ENCODE measurements at regions not wholly inside any gene's neighbourhood (a gene's known extent, or its start where the extent isn't known, plus 50 kb on each side); places are given as distances from the start of the nearest gene placed in this dataset.

DNA sequence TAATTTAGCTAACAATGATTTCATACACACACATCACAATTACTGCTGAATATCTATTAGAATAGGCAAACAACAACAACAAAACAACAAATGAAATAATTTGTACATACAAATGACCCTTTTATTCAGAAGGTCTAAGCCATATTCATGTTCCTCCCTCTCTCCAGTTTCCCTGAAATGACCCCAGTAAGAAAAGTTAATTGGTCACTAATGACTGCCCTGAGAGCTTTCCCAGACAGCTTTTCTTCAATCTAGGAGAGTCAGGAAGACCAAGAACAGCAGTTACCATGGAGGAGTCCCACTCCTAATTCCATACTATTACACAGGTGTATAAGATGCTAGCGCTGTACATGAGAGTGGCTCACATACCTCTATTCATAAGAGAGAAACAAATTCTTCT, 121.2 kb upstream of the GRIP1 start:
- CTCF ChIA-PET (ENCODE audit: low intra/inter-chr PET ratio): no interaction called here
- Histone ChIP-seq H3K9me1 (ENCODE audit: control insufficient read depth, insufficient read depth, low read length) (no peaks in the 10 kb centered on the region), H3K4me1 (replicated peaks in 1 of 2; ENCODE audit: control insufficient read depth in 2 of 2, insufficient read depth in 2 of 2, low read length in 2 of 2) (no peaks in the 10 kb centered on the region)

More for the DNA sequence above, 121.2 kb upstream of the GRIP1 start:
- Histone ChIP-seq H3K27ac (ENCODE audit: extremely low read depth, low read depth, low read length) (no peak overlapping the region), H3K9me3 (replicated peaks; ENCODE audit: control insufficient read depth, insufficient read depth, low read depth, low read length) (no peaks in the 10 kb centered on the region), H2AFZ (ENCODE audit: low read depth, low read length) (no peak overlapping the region), H3K4me3 (no peak overlapping the region), H4K20me1 (replicated peaks; ENCODE audit: control insufficient read depth, insufficient read depth, low read length) (no peaks in the 10 kb centered on the region), H3K27me3 (ENCODE audit: control insufficient read depth in 2 of 2, insufficient read depth in 2 of 2, low read length in 2 of 2) (no peaks in the 10 kb centered on the region), H3K79me2 (ENCODE audit: control insufficient read depth, insufficient read depth, low read length) (no peaks in the 10 kb centered on the region), H3K4me2 (ENCODE audit: insufficient read depth, low read length) (no peak overlapping the region), H3K9ac (ENCODE audit: insufficient read depth in 1 of 2, low read depth in 2 of 2, low read length in 2 of 2) (no peak overlapping the region), H3K36me3 (ENCODE audit: control insufficient read depth, insufficient read depth, low read length) (no peaks in the 10 kb centered on the region)
- TF ChIP-seq HDAC1 (IDR thresholded peaks at IDR 0.05) (no peak), HNRNPLL (IDR thresholded peaks at IDR 0.05; ENCODE audit: low read depth, low read length, poor library complexity, severe bottlenecking) (no peak), STAT5A (IDR thresholded peaks at IDR 0.05; ENCODE audit: borderline replicate concordance, low read length) (no peak), ZBTB7A (IDR thresholded peaks at IDR 0.05; ENCODE audit: borderline replicate concordance, control insufficient read depth, low read depth, low read length) (no peak), XRCC5 (IDR thresholded peaks at IDR 0.05; ENCODE audit: low read depth, low read length) (no peak), GABPB2 (CRISPR knock-in tag; conservative IDR thresholded peaks at IDR 0.05) (no peak), ZNF696 (CRISPR knock-in tag; conservative IDR thresholded peaks at IDR 0.05) (no peak)
- TF ChIP-seq, protein P1, sequence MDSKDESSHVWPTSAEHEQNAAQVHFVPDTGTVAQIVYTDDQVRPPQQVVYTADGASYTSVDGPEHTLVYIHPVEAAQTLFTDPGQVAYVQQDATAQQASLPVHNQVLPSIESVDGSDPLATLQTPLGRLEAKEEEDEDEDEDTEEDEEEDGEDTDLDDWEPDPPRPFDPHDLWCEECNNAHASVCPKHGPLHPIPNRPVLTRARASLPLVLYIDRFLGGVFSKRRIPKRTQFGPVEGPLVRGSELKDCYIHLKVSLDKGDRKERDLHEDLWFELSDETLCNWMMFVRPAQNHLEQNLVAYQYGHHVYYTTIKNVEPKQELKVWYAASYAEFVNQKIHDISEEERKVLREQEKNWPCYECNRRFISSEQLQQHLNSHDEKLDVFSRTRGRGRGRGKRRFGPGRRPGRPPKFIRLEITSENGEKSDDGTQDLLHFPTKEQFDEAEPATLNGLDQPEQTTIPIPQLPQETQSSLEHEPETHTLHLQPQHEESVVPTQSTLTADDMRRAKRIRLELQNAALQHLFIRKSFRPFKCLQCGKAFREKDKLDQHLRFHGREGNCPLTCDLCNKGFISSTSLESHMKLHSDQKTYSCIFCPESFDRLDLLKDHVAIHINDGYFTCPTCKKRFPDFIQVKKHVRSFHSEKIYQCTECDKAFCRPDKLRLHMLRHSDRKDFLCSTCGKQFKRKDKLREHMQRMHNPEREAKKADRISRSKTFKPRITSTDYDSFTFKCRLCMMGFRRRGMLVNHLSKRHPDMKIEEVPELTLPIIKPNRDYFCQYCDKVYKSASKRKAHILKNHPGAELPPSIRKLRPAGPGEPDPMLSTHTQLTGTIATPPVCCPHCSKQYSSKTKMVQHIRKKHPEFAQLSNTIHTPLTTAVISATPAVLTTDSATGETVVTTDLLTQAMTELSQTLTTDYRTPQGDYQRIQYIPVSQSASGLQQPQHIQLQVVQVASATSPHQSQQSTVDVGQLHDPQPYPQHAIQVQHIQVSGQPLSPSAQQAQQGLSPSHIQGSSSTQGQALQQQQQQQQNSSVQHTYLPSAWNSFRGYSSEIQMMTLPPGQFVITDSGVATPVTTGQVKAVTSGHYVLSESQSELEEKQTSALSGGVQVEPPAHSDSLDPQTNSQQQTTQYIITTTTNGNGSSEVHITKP (IDR thresholded peaks at IDR 0.05; ENCODE audit: partially characterized antibody): no peak
- TF ChIP-seq, protein P2, sequence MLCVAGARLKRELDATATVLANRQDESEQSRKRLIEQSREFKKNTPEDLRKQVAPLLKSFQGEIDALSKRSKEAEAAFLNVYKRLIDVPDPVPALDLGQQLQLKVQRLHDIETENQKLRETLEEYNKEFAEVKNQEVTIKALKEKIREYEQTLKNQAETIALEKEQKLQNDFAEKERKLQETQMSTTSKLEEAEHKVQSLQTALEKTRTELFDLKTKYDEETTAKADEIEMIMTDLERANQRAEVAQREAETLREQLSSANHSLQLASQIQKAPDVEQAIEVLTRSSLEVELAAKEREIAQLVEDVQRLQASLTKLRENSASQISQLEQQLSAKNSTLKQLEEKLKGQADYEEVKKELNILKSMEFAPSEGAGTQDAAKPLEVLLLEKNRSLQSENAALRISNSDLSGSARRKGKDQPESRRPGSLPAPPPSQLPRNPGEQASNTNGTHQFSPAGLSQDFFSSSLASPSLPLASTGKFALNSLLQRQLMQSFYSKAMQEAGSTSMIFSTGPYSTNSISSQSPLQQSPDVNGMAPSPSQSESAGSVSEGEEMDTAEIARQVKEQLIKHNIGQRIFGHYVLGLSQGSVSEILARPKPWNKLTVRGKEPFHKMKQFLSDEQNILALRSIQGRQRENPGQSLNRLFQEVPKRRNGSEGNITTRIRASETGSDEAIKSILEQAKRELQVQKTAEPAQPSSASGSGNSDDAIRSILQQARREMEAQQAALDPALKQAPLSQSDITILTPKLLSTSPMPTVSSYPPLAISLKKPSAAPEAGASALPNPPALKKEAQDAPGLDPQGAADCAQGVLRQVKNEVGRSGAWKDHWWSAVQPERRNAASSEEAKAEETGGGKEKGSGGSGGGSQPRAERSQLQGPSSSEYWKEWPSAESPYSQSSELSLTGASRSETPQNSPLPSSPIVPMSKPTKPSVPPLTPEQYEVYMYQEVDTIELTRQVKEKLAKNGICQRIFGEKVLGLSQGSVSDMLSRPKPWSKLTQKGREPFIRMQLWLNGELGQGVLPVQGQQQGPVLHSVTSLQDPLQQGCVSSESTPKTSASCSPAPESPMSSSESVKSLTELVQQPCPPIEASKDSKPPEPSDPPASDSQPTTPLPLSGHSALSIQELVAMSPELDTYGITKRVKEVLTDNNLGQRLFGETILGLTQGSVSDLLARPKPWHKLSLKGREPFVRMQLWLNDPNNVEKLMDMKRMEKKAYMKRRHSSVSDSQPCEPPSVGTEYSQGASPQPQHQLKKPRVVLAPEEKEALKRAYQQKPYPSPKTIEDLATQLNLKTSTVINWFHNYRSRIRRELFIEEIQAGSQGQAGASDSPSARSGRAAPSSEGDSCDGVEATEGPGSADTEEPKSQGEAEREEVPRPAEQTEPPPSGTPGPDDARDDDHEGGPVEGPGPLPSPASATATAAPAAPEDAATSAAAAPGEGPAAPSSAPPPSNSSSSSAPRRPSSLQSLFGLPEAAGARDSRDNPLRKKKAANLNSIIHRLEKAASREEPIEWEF (CRISPR knock-in tag; IDR thresholded peaks at IDR 0.05): no peak
- in situ Hi-C loops (cut with MboI) (no loop called here), intact Hi-C loops (cut with micrococcal nuclease) (no loop called here)
- no peak for FAIRE-seq
- DNase-seq (ENCODE audit: extremely low read depth in 1 of 4, low spot score in 3 of 4): no peak
- POLR2A ChIA-PET: interaction anchor here (0.8 kb wide), 1 partner anchor 9 kb away, joined by 3 read pairs; no protein-coding TSS in a partner anchor
- no TSS peak for BruUV-seq (replicated peaks)
- no peak for ATAC-seq
- 21% methylated on average over 1 of the region's 1 CpG for WGBS (ENCODE audit: insufficient coverage, low coverage, missing lambda C conversion rate)

Measured in K562 (cell line).